Activated B cell treated with CpG ODN at 0.5 μM for 24 hours (primary cell): ENCODE measurements at regions not wholly inside any gene's neighbourhood (a gene's known extent, or its start where the extent isn't known, plus 50 kb on each side); places are given as distances from the start of the nearest gene placed in this dataset.

Experiments used
- ATAC-seq: fragments of 200-7000 bp; cut with Tn5 transposase; one replicate; pipeline ENCODE4 v1.10.0; 2021; ENCODE audit warnings: low read depth, mild to moderate bottlenecking, moderate library complexity
- CTCF ChIA-PET: fragments of 350-600 bp; sonication (Branson Sonifier 250); formaldehyde crosslinking; loops from one replicate; lab custom pipeline; 2021; ENCODE audit warnings: antibody characterized with exemption; lab: Charles Lee
- POLR2A ChIA-PET: fragments of 350-600 bp; sonication (Branson Sonifier 250); formaldehyde crosslinking; loops from one replicate; lab custom pipeline; 2021; ENCODE audit warnings: antibody characterized with exemption; lab: Charles Lee
- DNase-seq: peaks from one replicate; pipeline ENCODE4 v3.0.0; 2022
- H3K27ac Mint-ChIP-seq: one replicate; pipeline ENCODE4 v1.8.0; 2020; ENCODE audit warnings: mixed read lengths
- H3K27me3 Mint-ChIP-seq: one replicate; pipeline ENCODE4 v1.8.0; 2021; ENCODE audit warnings: mixed read lengths
- H3K36me3 Mint-ChIP-seq: one replicate; pipeline ENCODE4 v1.8.0; 2021; ENCODE audit warnings: low read depth, mixed read lengths
- H3K4me1 Mint-ChIP-seq: one replicate; pipeline ENCODE4 v1.8.0; 2021; ENCODE audit warnings: mixed read lengths
- H3K4me3 Mint-ChIP-seq: one replicate; pipeline ENCODE4 v1.8.0; 2020; ENCODE audit warnings: mild to moderate bottlenecking, mixed read lengths
- H3K9me3 Mint-ChIP-seq: one replicate; pipeline ENCODE4 v1.8.0; 2020; ENCODE audit warnings: mixed read lengths
- intact Hi-C: fragments of 100-400 bp; cut with micrococcal nuclease; formaldehyde crosslinking; loops from one replicate; pipeline ENCODE4 v1.15.1; 2024
- TF ChIP-seq, protein P1 (sequence below): fragments of 200-600 bp; IDR thresholded peaks from one replicate; pipeline ENCODE4 v1.8.0; 2022; ENCODE audit warnings: antibody characterized with exemption, mild to moderate bottlenecking

DNA sequence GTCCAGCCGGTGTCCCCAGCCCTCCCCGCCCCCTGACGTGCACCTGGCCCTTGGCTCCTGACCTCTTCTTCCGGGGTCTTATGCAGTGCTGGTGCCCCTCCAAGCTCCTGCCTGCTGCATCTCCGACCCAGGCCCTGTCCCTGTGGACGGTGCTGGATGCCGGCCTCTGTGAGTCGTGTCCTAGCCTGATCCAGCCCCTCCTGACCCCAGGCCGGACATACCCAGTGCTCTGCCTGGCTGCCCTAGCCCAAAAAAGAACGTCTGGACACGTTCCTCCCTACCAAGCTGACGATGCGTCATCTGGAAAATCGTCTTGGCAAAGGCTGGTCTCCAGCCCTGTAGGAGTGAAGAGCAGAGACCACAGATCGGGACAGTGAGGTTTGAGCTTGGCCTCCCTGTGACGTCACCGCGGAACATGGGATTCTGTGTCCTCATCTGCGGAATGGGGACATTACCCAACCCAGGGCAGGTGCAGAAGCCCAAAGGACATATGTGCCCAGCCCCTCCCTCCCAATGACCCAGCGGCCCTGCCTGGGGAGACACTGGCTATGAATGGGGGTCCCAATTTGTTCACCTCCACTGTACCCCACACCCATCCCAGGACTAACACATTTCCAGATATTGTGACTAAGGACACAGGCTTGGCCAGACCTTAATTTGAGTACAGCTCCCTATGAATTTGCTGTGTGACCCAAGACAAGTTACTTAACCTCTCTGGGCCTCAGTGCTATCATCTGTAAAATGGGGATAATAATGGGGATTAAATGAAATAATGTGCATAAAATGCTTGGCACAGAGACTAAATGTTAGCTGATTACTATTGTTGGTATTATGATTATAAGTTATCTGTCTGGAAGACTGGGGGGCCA is 51.0 kb upstream of the BCL11B start:
- H3K27ac Mint-ChIP-seq, result no peak overlapping the region
- ATAC-seq (no peak), DNase-seq (no peak)
- intact Hi-C loops, result no loop called here
- no peaks in the 10 kb centered on the region for H3K27me3 Mint-ChIP-seq
- ChIA-PET POLR2A (no interaction called here), CTCF (no interaction called here)
- no peaks in the 10 kb centered on the region for H3K9me3 Mint-ChIP-seq
- no peaks in the 10 kb centered on the region for H3K4me1 Mint-ChIP-seq
- TF ChIP-seq, protein P1, sequence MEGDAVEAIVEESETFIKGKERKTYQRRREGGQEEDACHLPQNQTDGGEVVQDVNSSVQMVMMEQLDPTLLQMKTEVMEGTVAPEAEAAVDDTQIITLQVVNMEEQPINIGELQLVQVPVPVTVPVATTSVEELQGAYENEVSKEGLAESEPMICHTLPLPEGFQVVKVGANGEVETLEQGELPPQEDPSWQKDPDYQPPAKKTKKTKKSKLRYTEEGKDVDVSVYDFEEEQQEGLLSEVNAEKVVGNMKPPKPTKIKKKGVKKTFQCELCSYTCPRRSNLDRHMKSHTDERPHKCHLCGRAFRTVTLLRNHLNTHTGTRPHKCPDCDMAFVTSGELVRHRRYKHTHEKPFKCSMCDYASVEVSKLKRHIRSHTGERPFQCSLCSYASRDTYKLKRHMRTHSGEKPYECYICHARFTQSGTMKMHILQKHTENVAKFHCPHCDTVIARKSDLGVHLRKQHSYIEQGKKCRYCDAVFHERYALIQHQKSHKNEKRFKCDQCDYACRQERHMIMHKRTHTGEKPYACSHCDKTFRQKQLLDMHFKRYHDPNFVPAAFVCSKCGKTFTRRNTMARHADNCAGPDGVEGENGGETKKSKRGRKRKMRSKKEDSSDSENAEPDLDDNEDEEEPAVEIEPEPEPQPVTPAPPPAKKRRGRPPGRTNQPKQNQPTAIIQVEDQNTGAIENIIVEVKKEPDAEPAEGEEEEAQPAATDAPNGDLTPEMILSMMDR, result no peak
- H3K4me3 Mint-ChIP-seq, result no peak overlapping the region
- no peaks in the 10 kb centered on the region for H3K36me3 Mint-ChIP-seq

DNA sequence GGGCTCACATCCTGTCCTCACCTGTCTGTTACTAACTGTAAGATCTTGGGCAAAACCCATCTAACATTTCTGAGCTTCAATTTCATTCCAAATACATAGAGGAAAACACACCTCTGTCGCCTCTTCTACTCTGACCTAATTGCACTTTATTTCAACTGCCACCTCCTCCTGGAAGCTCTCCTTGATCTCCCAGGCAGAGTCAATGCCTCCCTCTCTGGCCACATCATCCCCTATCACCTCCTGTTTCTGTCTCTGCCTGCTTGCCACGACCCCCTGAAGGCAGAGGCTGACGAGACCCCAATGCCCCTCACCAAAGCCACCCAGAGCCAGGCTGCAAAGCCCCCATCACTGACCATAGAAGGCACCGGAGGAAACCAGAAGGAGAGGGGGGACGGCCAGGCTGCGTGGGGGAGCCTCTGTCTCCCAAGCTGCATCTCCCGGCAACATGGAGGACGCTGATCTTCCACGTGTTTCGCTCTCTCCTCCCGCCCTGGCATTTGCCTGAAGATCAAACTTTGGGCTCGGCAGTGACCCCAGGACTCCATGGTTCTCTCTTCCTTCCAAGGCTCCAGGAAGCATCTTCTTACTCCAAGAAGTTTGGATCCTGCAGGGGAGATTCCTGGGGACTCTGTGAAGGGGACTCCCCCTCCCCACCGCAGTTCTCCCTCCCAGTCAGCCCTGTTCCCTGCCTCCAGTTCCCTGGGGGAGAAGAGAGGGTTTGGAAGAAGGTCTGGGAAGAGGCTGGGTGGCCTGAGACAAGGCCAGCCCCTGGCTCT is 50.1 kb upstream of the BCL11B start:
- Mint-ChIP-seq H3K27me3 (no peaks in the 10 kb centered on the region), H3K4me3 (no peak overlapping the region), H3K9me3 (no peaks in the 10 kb centered on the region), H3K4me1 (no peaks in the 10 kb centered on the region), H3K27ac (no peak overlapping the region), H3K36me3 (no peaks in the 10 kb centered on the region)
- intact Hi-C loops, result no loop called here
- DNase-seq, result no peak
- TF ChIP-seq, protein P1, result no peak
- no peak for ATAC-seq
- ChIA-PET POLR2A (no interaction called here), CTCF (no interaction called here)
